Left colon (tissue), 2 donors: ENCODE measurements at regions not wholly inside any gene's neighbourhood (a gene's known extent, or its start where the extent isn't known, plus 50 kb on each side); places are given as distances from the start of the nearest gene placed in this dataset.
A peak's percentile ranks its signal among the peaks of the same experiment; 100 is the strongest.

Experiments used
- ATAC-seq: fragments of 200-7000 bp; cut with Tn5 transposase; one replicate; pipeline ENCODE4 v1.9.1; 2020; ENCODE audit warnings: mild to moderate bottlenecking, moderate library complexity
- DNase-seq, 2 donors: peaks; one replicate each; pipeline ENCODE4 v3.0.0-alpha.2; 2020
- intact Hi-C, 2 donors: fragments of 100-400 bp; cut with DNase I in 1 of 2; cut with micrococcal nuclease in 1 of 2; formaldehyde crosslinking; loops; one replicate each; pipeline versions ENCODE4 v1.11.2 to v1.14.0; 2022; cut with DNase I, micrococcal nuclease
- donor health status: DM: no; HTN: no; CAD: no.
- donor health status: DM: yes; HTN: yes; CAD: no.

- DNase-seq (no peak), ATAC-seq (no peak)
- intact Hi-C loops: no loop called here
These were observed 102.2 kb downstream of the KLF4 start for GRCh38 chr9:107387409-107387808.

- intact Hi-C loops: no loop called here
- ATAC-seq (peak; percentile 22), DNase-seq (no peak)
These were observed 103.2 kb downstream of the KLF4 start for GRCh38 chr9:107386396-107386795.
